K562 (cell line): ENCODE measurements at regions not wholly inside any gene's neighbourhood (a gene's known extent, or its start where the extent isn't known, plus 50 kb on each side); places are given as distances from the start of the nearest gene placed in this dataset.

Source experiments
- ATAC-seq: fragments of 200-7000 bp; cut with Tn5 transposase; 3 replicates; pipeline ENCODE4 v1.9.1; 2020; ENCODE audit warnings: moderate library complexity
- BruUV-seq: library from RNA; stranded (reverse); fragments of 400-500 nt; replicated peaks from 2 replicates; lab custom pipeline; 2021; lab: Mats Ljungman, UMichigan
- CTCF ChIA-PET: fragments of 300-600 bp; formaldehyde crosslinking; extraction: SDS; loops from one replicate; lab custom pipeline; 2021; ENCODE audit warnings: low intra/inter-chr PET ratio; lab: Yijun Ruan, JAX
- POLR2A ChIA-PET: fragments of 300-600, 350-650 bp; sonication (Branson Sonifier 250); formaldehyde crosslinking; extraction: SDS; loops from one replicate; lab custom pipeline; 2021; ENCODE audit warnings: antibody characterized with exemption, inconsistent platforms; lab: Yijun Ruan, JAX
- DNase-seq, 4 experiments: peaks; one replicate each; pipeline versions ENCODE4 v3.0.0 to v3.0.0-alpha.2; 2011 to 2018; ENCODE audit warnings: low spot score in 3 of 4, mixed read lengths in 3 of 4; ENCODE audit errors: extremely low read depth in 1 of 4
- FAIRE-seq: peaks from 2 replicates; lab custom pipeline; 2011; peaks lifted over from hg19 to GRCh38; lab: Jason Lieb, UNC
- H2AFZ ChIP-seq: 2 replicates; pipeline ENCODE4 v1.6.0; 2011; ENCODE audit warnings: low read depth, low read length, control low read depth, inconsistent platforms
- H3K27ac ChIP-seq: fragments of 200-600 bp; 3 replicates; pipeline ENCODE4 v1.8.0; 2011; ENCODE audit warnings: low read depth, mild to moderate bottlenecking, control low read depth, inconsistent platforms, low read length, moderate library complexity, mixed read lengths; ENCODE audit errors: extremely low read depth
- H3K27me3 ChIP-seq, 2 experiments: fragments of 300-600 bp in 1 of 2; 2 replicates in 1 of 2; 3 replicates in 1 of 2; pipeline versions ENCODE4 v1.6.0 to v1.8.0; 2011; ENCODE audit warnings: inconsistent platforms in 2 of 2, low read length in 2 of 2, mild to moderate bottlenecking in 1 of 2, mixed read lengths in 1 of 2, moderate library complexity in 1 of 2; ENCODE audit not compliant: control insufficient read depth in 2 of 2, insufficient read depth in 2 of 2
- H3K36me3 ChIP-seq: fragments of 300-600 bp; 3 replicates; pipeline ENCODE4 v1.8.0; 2011; ENCODE audit warnings: mild to moderate bottlenecking, low read length, inconsistent platforms; ENCODE audit not compliant: control insufficient read depth, insufficient read depth
- H3K4me1 ChIP-seq, 2 experiments: fragments of 200-600 bp in 1 of 2; replicated peaks in 1 of 2; 2 replicates in 1 of 2; 3 replicates in 1 of 2; pipeline versions ENCODE4 v1.5.1 to v1.8.0; 2011; ENCODE audit warnings: inconsistent platforms in 2 of 2, low read length in 2 of 2, mild to moderate bottlenecking in 1 of 2, mixed read lengths in 1 of 2, moderate library complexity in 1 of 2; ENCODE audit not compliant: control insufficient read depth in 2 of 2, insufficient read depth in 2 of 2
- H3K4me2 ChIP-seq: 2 replicates; pipeline ENCODE4 v1.6.1; 2011; ENCODE audit warnings: low read length, control low read depth, inconsistent platforms, mixed read lengths; ENCODE audit not compliant: insufficient read depth
- H3K4me3 ChIP-seq: fragments of 200-600 bp; sonication (generic), shearing (Covaris generic); 2 replicates; pipeline ENCODE4 v1.5.1; 2016; ENCODE audit warnings: control low read depth, inconsistent platforms
- H3K79me2 ChIP-seq: fragments of 200-600 bp; 3 replicates; pipeline ENCODE4 v1.8.0; 2011; ENCODE audit warnings: low read length, inconsistent platforms; ENCODE audit not compliant: control insufficient read depth, insufficient read depth
- H3K9ac ChIP-seq, 2 experiments: 2 replicates each; pipeline versions ENCODE4 v1.6.0 to v1.6.1; 2011; ENCODE audit warnings: low read depth in 2 of 2, low read length in 2 of 2, control low read depth in 1 of 2, inconsistent platforms in 1 of 2, mild to moderate bottlenecking in 1 of 2, mixed read lengths in 1 of 2; ENCODE audit not compliant: insufficient read depth in 1 of 2
- H3K9me1 ChIP-seq: one replicate; pipeline ENCODE4 v1.6.0; 2011; ENCODE audit warnings: inconsistent platforms, mild to moderate bottlenecking, low read length, moderate library complexity; ENCODE audit not compliant: control insufficient read depth, insufficient read depth
- H3K9me3 ChIP-seq: replicated peaks from 2 replicates; pipeline ENCODE4 v1.5.1; 2011; ENCODE audit warnings: low read depth, low read length, inconsistent platforms; ENCODE audit not compliant: control insufficient read depth, insufficient read depth
- H4K20me1 ChIP-seq: replicated peaks from 2 replicates; pipeline ENCODE4 v1.6.1; 2011; ENCODE audit warnings: low read length, inconsistent platforms, mixed read lengths; ENCODE audit not compliant: control insufficient read depth, insufficient read depth
- CREB1 ChIP-seq, 2 experiments: sonication (generic) in 1 of 2; formaldehyde crosslinking in 1 of 2; IDR thresholded peaks; 2 replicates each; pipeline versions ENCODE4 v1.6.1 to v1.8.0; 2012 to 2022; ENCODE audit warnings: inconsistent platforms in 1 of 2, mild to moderate bottlenecking in 1 of 2, missing genetic modification reagents in 1 of 2, moderate library complexity in 1 of 2
- EP300 ChIP-seq: IDR thresholded peaks from 2 replicates; pipeline ENCODE4 v1.6.1; 2012; ENCODE audit warnings: low read length, improper control_type of control experiment
- NCOA2 ChIP-seq, 2 experiments: fragments of 450-650 bp; IDR thresholded peaks; 2 replicates each; pipeline ENCODE4 v1.6.1; 2018; ENCODE audit warnings: mild to moderate bottlenecking in 2 of 2, moderate library complexity in 1 of 2; ENCODE audit not compliant: partially characterized antibody in 2 of 2
- PHB ChIP-seq: fragments of 250-450 bp; sonication (Bioruptor Pico); IDR thresholded peaks from 2 replicates; pipeline ENCODE4 v1.5.0; 2021
- POLR2AphosphoS2 ChIP-seq: IDR thresholded peaks from 2 replicates; pipeline ENCODE4 v1.6.1; 2012; ENCODE audit warnings: low read length, improper control_type of control experiment
- PPARD ChIP-seq: fragments of 250-450 bp; sonication (Bioruptor Pico); IDR thresholded peaks from 2 replicates; pipeline ENCODE4 v1.8.0; 2022; ENCODE audit warnings: inconsistent platforms, mild to moderate bottlenecking, moderate library complexity
- SRSF9 ChIP-seq: fragments of 200-400 bp; formaldehyde crosslinking; IDR thresholded peaks from 2 replicates; pipeline ENCODE4 v1.6.1; 2017; ENCODE audit warnings: low read depth, low read length, borderline replicate concordance
- TCF15 ChIP-seq: fragments of 250-450 bp; sonication (Bioruptor Pico); IDR thresholded peaks from 2 replicates; pipeline ENCODE4 v1.8.0; 2022; ENCODE audit warnings: moderate library complexity, mild to moderate bottlenecking, inconsistent platforms
- WHSC1 ChIP-seq: IDR thresholded peaks from one replicate; pipeline ENCODE4 v1.6.1; 2012; ENCODE audit warnings: low read length, control low read depth, inconsistent platforms
- WGBS: fragments of 100-300 bp; shearing (Covaris generic); methylation state at CpG from one replicate; pipeline ENCODE4 v1.1.6; 2016; ENCODE audit warnings: low coverage, mixed read lengths; ENCODE audit not compliant: insufficient coverage; ENCODE audit errors: missing lambda C conversion rate; 5-methylcytosine and 5-hydroxymethylcytosine counted together
- in situ Hi-C: fragments of 300-500 bp; cut with MboI; formaldehyde crosslinking; loops from 4 replicates; pipeline ENCODE4 v1.15.0; 2018; ENCODE audit warnings: inconsistent platforms, mixed read lengths
- intact Hi-C: fragments of 100-400 bp; cut with micrococcal nuclease; formaldehyde crosslinking; loops from 2 replicates; pipeline ENCODE4 v1.14.2; 2022
- TF ChIP-seq, protein P1 (sequence below), 3 experiments: fragments of 200-800 bp in 1 of 3; sonication (Bioruptor generic) in 1 of 3; sonication (generic) in 1 of 3; formaldehyde crosslinking in 1 of 3; IDR thresholded peaks; 2 replicates each; pipeline versions ENCODE4 v1.6.1 to v1.8.0; 2016 to 2022; ENCODE audit warnings: mild to moderate bottlenecking in 2 of 3, missing compliant biosample characterization in 2 of 3, missing genetic modification characterization in 2 of 3, missing genetic modification reagents in 1 of 3

DNA sequence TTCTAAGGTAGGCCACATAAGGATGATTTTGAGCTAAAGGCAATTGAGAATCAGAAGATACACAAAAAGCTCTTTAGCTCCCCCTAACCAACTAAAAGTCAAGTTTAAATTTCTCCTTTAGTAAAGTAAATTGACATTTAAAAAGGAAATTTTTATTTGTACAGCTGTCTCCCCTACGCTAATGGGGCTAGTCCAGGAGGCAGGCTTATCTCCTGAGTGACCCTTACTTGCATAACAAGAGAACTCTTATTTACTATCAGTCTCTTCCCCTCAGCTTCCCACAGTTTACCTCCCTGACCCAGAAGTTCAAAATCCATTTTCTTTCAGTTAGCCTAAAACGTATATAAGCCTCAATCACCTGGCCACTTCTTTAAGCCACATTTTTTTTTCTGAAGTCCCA, 1002.8 kb upstream of the NRXN1 start:
- BruUV-seq: no TSS peak
- Histone ChIP-seq H3K9me3 (no peaks in the 10 kb centered on the region), H3K27me3 (no peaks in the 10 kb centered on the region), H3K4me2 (no peak overlapping the region), H3K9ac (no peak overlapping the region), H4K20me1 (no peaks in the 10 kb centered on the region), H3K4me1 (no peaks in the 10 kb centered on the region), H3K79me2 (no peaks in the 10 kb centered on the region), H3K36me3 (no peaks in the 10 kb centered on the region), H3K9me1 (no peaks in the 10 kb centered on the region), H2AFZ (no peak overlapping the region), H3K4me3 (no peak overlapping the region), H3K27ac (no peak overlapping the region)
- 0% methylated on average over 2 of the region's 2 CpGs for WGBS
- FAIRE-seq (no peak), DNase-seq (no peak), ATAC-seq (no peak)
- intact Hi-C loops (no loop called here), in situ Hi-C loops (no loop called here)
- no peak for TF ChIP-seq EP300
- no peak for TF ChIP-seq POLR2AphosphoS2
- POLR2A ChIA-PET: no interaction called here
- CTCF ChIA-PET: no interaction called here

DNA sequence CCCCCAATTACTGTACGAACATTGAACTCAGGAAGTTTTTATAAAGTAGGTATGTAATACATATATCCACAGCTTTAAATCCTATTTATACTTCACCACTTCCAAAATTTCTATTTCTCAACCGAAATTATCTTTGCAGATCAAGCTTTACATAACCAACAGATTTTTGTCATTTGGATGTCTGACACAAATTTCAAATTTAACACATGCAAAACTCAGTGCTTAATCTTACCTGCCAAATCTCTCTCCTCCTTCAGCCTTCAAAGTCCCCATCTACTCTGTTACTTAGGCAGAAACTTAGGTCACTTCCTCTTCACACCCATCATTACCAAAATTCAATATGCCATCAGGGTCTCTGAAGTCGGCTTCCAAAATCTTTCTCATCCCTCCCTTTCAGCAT, 990.1 kb upstream of the NRXN1 start:
- in situ Hi-C loops: no loop called here
- no peak overlapping the region for H2AFZ ChIP-seq
- 0 out of 2 replicates have a peak, but pooled peaks cover 2% of the 10 kb centered on the region for H3K9me3 ChIP-seq
- no peaks in the 10 kb centered on the region for H3K27me3 ChIP-seq
- DNase-seq (no peak), FAIRE-seq (no peak), ATAC-seq (no peak)
- no peaks in the 10 kb centered on the region for H3K9me1 ChIP-seq
- no peak overlapping the region for H3K9ac ChIP-seq
- H4K20me1 ChIP-seq: no peaks in the 10 kb centered on the region
- H3K4me2 ChIP-seq: no peak overlapping the region
- intact Hi-C loops: no loop called here
- H3K4me3 ChIP-seq: no peak overlapping the region
- 0% methylated on average over 3 of the region's 3 CpGs for WGBS
- no peak overlapping the region for H3K27ac ChIP-seq
- no peaks in the 10 kb centered on the region for H3K79me2 ChIP-seq
- POLR2A ChIA-PET: no interaction called here
- CTCF ChIA-PET: no interaction called here
- H3K36me3 ChIP-seq: no peaks in the 10 kb centered on the region
- BruUV-seq: no TSS peak
- no peaks in the 10 kb centered on the region for H3K4me1 ChIP-seq
- TF ChIP-seq TCF15 (CRISPR knock-in tag) (no peak), NCOA2 (IDR thresholded peaks at IDR 0.05; ENCODE audit: partially characterized antibody in 2 of 2) (no peak), WHSC1 (no peak), SRSF9 (no peak), PPARD (CRISPR knock-in tag) (no peak), PHB (CRISPR knock-in tag) (no peak), CREB1 (IDR thresholded peaks at IDR 0.05) (no peak), CREB1 (CRISPR knock-in tag; IDR thresholded peaks at IDR 0.05) (no peak)
- TF ChIP-seq, protein P1, sequence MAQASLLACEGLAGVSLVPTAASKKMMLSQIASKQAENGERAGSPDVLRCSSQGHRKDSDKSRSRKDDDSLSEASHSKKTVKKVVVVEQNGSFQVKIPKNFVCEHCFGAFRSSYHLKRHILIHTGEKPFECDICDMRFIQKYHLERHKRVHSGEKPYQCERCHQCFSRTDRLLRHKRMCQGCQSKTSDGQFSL (CRISPR knock-in tag; IDR thresholded peaks at IDR 0.05): no peak
- TF ChIP-seq, protein P1 (tag; IDR thresholded peaks at IDR 0.05): no peak
